Stimulated activated CD4-positive, alpha-beta T cell treated with anti-CD3 and anti-CD28 coated beads, Interleukin-4, amount 100 ng/mL, for 1 hour (primary cell): ENCODE measurements at regions not wholly inside any gene's neighbourhood (a gene's known extent, or its start where the extent isn't known, plus 50 kb on each side); places are given as distances from the start of the nearest gene placed in this dataset.
"Not testable (repeated sequence)": the region's sequence is repeated elsewhere in the genome, so short reads cannot be mapped to it uniquely, and the experiment has no call there.

Experiments
- DNase-seq: peaks from one replicate; pipeline ENCODE4 v3.0.0-alpha.2; 2020

GRCh38 chr6:169866668-169867521 is 115.5 kb downstream of the ERMARD start:
- no peak for DNase-seq

GRCh38 chr6:169866140-169866534 is 114.7 kb downstream of the ERMARD start:
- DNase-seq, result no peak

GRCh38 chr6:169865346-169866139 is 114.1 kb downstream of the ERMARD start:
- no peak for DNase-seq

- no peak for DNase-seq
Measured at GRCh38 chr6:169864148-169865020, 113.0 kb downstream of the ERMARD start.

GRCh38 chr6:169863710-169864109 is 112.3 kb downstream of the ERMARD start:
- no peak for DNase-seq

GRCh38 chr6:169862892-169863525 is 111.6 kb downstream of the ERMARD start:
- DNase-seq, result no peak

- DNase-seq, result no peak
Measured at GRCh38 chr6:169862043-169862891, 110.8 kb downstream of the ERMARD start.

- no peak for DNase-seq
Measured at GRCh38 chr6:169861431-169862042, 110.1 kb downstream of the ERMARD start.

GRCh38 chr6:169859978-169860703 is 108.7 kb downstream of the ERMARD start:
- DNase-seq, result no peak

GRCh38 chr6:169859401-169859977 is 108.1 kb downstream of the ERMARD start:
- no peak for DNase-seq

- no peak for DNase-seq
Measured at GRCh38 chr6:169858935-169859351, 107.5 kb downstream of the ERMARD start.

GRCh38 chr6:169858293-169858934 is 107.0 kb downstream of the ERMARD start:
- no peak for DNase-seq

GRCh38 chr6:169857343-169858292 is 106.2 kb downstream of the ERMARD start:
- DNase-seq, result no peak

GRCh38 chr6:169856442-169857342 is 105.3 kb downstream of the ERMARD start:
- not testable (repeated sequence) for DNase-seq

- DNase-seq, result no peak
Measured at GRCh38 chr6:169854813-169855212, 103.4 kb downstream of the ERMARD start.

GRCh38 chr6:169854083-169854725 is 102.8 kb downstream of the ERMARD start:
- DNase-seq, result no peak
